ENCODE measurements at regions not wholly inside any gene's neighbourhood (a gene's known extent, or its start where the extent isn't known, plus 50 kb on each side); places are given as distances from the start of the nearest gene placed in this dataset.

- Histone ChIP-seq H3K79me2 (ENCODE audit: control insufficient read depth, insufficient read depth, low read length) (no peaks in the 10 kb centered on the region), H2AFZ (ENCODE audit: control insufficient read depth, low read length) (no peak overlapping the region), H3K9me1 (ENCODE audit: control insufficient read depth, extremely low read depth, insufficient read depth, low read length) (no peaks in the 10 kb centered on the region), H3K4me1 (ENCODE audit: control insufficient read depth, extremely low read depth, insufficient read depth, low read length) (no peaks in the 10 kb centered on the region), H3K27ac (ENCODE audit: control insufficient read depth, insufficient read depth, low read length) (no peak overlapping the region), H3K4me2 (ENCODE audit: control insufficient read depth, extremely low read depth, insufficient read depth, low read depth, low read length) (no peak overlapping the region), H3K27me3 (ENCODE audit: control insufficient read depth, extremely low read depth, insufficient read depth, low read length) (no peaks in the 10 kb centered on the region), H3K36me3 (ENCODE audit: control insufficient read depth in 2 of 2, extremely low read depth in 1 of 2, insufficient read depth in 2 of 2, low read length in 2 of 2) (no peaks in the 10 kb centered on the region), H4K20me1 (ENCODE audit: control insufficient read depth, extremely low read depth, insufficient read depth, low read length) (no peaks in the 10 kb centered on the region), H3K9ac (ENCODE audit: control insufficient read depth, extremely low read depth, insufficient read depth, low read length) (no peak overlapping the region), H3K9me3 (ENCODE audit: control insufficient read depth, low read depth, low read length) (no peaks in the 10 kb centered on the region), H3K4me3 (ENCODE audit: control insufficient read depth in 2 of 3, extremely low read depth in 1 of 3, insufficient read depth in 2 of 3, low read depth in 1 of 3, low read length in 3 of 3) (no peak overlapping the region)
- FAIRE-seq (no peak), DNase-seq (ENCODE audit: low read depth, low spot score) (no peak)
- TF ChIP-seq, protein P1, sequence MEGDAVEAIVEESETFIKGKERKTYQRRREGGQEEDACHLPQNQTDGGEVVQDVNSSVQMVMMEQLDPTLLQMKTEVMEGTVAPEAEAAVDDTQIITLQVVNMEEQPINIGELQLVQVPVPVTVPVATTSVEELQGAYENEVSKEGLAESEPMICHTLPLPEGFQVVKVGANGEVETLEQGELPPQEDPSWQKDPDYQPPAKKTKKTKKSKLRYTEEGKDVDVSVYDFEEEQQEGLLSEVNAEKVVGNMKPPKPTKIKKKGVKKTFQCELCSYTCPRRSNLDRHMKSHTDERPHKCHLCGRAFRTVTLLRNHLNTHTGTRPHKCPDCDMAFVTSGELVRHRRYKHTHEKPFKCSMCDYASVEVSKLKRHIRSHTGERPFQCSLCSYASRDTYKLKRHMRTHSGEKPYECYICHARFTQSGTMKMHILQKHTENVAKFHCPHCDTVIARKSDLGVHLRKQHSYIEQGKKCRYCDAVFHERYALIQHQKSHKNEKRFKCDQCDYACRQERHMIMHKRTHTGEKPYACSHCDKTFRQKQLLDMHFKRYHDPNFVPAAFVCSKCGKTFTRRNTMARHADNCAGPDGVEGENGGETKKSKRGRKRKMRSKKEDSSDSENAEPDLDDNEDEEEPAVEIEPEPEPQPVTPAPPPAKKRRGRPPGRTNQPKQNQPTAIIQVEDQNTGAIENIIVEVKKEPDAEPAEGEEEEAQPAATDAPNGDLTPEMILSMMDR (optimal IDR thresholded peaks at IDR 0.05 in 1 of 3, IDR thresholded peaks at IDR 0.05 in 1 of 3, conservative IDR thresholded peaks at IDR 0.05 in 1 of 3; ENCODE audit: extremely low read depth in 1 of 3, insufficient read depth in 2 of 3, low read length in 3 of 3): peak in 1 of 3 experiments; percentile 9
- TF ChIP-seq EZH2 (IDR thresholded peaks at IDR 0.05; ENCODE audit: low read length): no peak
- dilution Hi-C loops (cut with MboI; ENCODE audit: extremely low pct_ligation_motif_present, low sequenced_read_pairs): no loop called here
Measured at GRCh38 chr16:35626041-35626440, 2166.6 kb downstream of the TP53TG3F start.

- DNase-seq (ENCODE audit: low read depth, low spot score) (no peak), FAIRE-seq (no peak)
- no peak overlapping the region for H3K27ac ChIP-seq (ENCODE audit: control insufficient read depth, insufficient read depth, low read length)
- dilution Hi-C loops (cut with MboI; ENCODE audit: extremely low pct_ligation_motif_present, low sequenced_read_pairs): no loop called here
- H4K20me1 ChIP-seq (ENCODE audit: control insufficient read depth, extremely low read depth, insufficient read depth, low read length): no peaks in the 10 kb centered on the region
- no peaks in the 10 kb centered on the region for H3K79me2 ChIP-seq (ENCODE audit: control insufficient read depth, insufficient read depth, low read length)
- no peak overlapping the region for H3K4me2 ChIP-seq (ENCODE audit: control insufficient read depth, extremely low read depth, insufficient read depth, low read depth, low read length)
- no peak overlapping the region for H3K4me3 ChIP-seq (ENCODE audit: control insufficient read depth in 2 of 3, extremely low read depth in 1 of 3, insufficient read depth in 2 of 3, low read depth in 1 of 3, low read length in 3 of 3)
- no peak overlapping the region for H2AFZ ChIP-seq (ENCODE audit: control insufficient read depth, low read length)
- H3K9ac ChIP-seq (ENCODE audit: control insufficient read depth, extremely low read depth, insufficient read depth, low read length): no peak overlapping the region
- H3K36me3 ChIP-seq (ENCODE audit: control insufficient read depth in 2 of 2, extremely low read depth in 1 of 2, insufficient read depth in 2 of 2, low read length in 2 of 2): no peaks in the 10 kb centered on the region
- no peaks in the 10 kb centered on the region for H3K9me1 ChIP-seq (ENCODE audit: control insufficient read depth, extremely low read depth, insufficient read depth, low read length)
- no peak for TF ChIP-seq EZH2 (IDR thresholded peaks at IDR 0.05; ENCODE audit: low read length)
- TF ChIP-seq, protein P1 (optimal IDR thresholded peaks at IDR 0.05 in 1 of 3, IDR thresholded peaks at IDR 0.05 in 1 of 3, conservative IDR thresholded peaks at IDR 0.05 in 1 of 3; ENCODE audit: extremely low read depth in 1 of 3, insufficient read depth in 2 of 3, low read length in 3 of 3): no peak
- no peaks in the 10 kb centered on the region for H3K9me3 ChIP-seq (ENCODE audit: control insufficient read depth, low read depth, low read length)
- no peaks in the 10 kb centered on the region for H3K27me3 ChIP-seq (ENCODE audit: control insufficient read depth, extremely low read depth, insufficient read depth, low read length)
- H3K4me1 ChIP-seq (ENCODE audit: control insufficient read depth, extremely low read depth, insufficient read depth, low read length): no peaks in the 10 kb centered on the region
Measured at GRCh38 chr16:35628976-35629375, 2169.6 kb downstream of the TP53TG3F start.

All from keratinocyte (primary cell).